AG09319 (cell line): ENCODE measurements at regions not wholly inside any gene's neighbourhood (a gene's known extent, or its start where the extent isn't known, plus 50 kb on each side); places are given as distances from the start of the nearest gene placed in this dataset.

Source experiments
- DNase-seq: peaks from one replicate; pipeline ENCODE4 v3.0.0-alpha.2; 2010; ENCODE audit warnings: low read depth; ENCODE audit errors: extremely low read depth
- CTCF ChIP-seq: IDR thresholded peaks from 2 replicates; pipeline ENCODE4 v1.5.1; 2011; ENCODE audit warnings: low read depth, mild to moderate bottlenecking, inconsistent platforms, low read length, moderate library complexity

- TF ChIP-seq CTCF, result no peak
- DNase-seq, result no peak
Observed at GRCh38 chr12:126688556-126688955, 1578.4 kb upstream of the TMEM132C start.

GRCh38 chr12:126700096-126700495 is 1566.9 kb upstream of the TMEM132C start:
- DNase-seq, result no peak
- no peak for TF ChIP-seq CTCF

GRCh38 chr12:126704609-126705008 is 1562.4 kb upstream of the TMEM132C start:
- DNase-seq, result no peak

GRCh38 chr12:126706300-126706699 is 1560.7 kb upstream of the TMEM132C start:
- no peak for DNase-seq
- no peak for TF ChIP-seq CTCF

More at GRCh38 chr12:126704609-126705008, 1562.4 kb upstream of the TMEM132C start:
- no peak for TF ChIP-seq CTCF

GRCh38 chr12:126708492-126708896 is 1558.5 kb upstream of the TMEM132C start:
- peak; percentile 57 for DNase-seq
- TF ChIP-seq CTCF, result no peak

GRCh38 chr12:126718365-126718764 is 1548.6 kb upstream of the TMEM132C start:
- no peak for TF ChIP-seq CTCF
- DNase-seq, result no peak

GRCh38 chr12:126719912-126720705 is 1546.9 kb upstream of the TMEM132C start:
- no peak for TF ChIP-seq CTCF
- no peak for DNase-seq
